Right renal pelvis (tissue), 4 donors: ENCODE measurements at regions not wholly inside any gene's neighbourhood (a gene's known extent, or its start where the extent isn't known, plus 50 kb on each side); places are given as distances from the start of the nearest gene placed in this dataset.
"Not testable (repeated sequence)": the region's sequence is repeated elsewhere in the genome, so short reads cannot be mapped to it uniquely, and the experiment has no call there.

Source experiments
- DNase-seq, 4 donors: peaks; one replicate each; pipeline ENCODE4 v3.0.0-alpha.2; 2013; ENCODE audit warnings: low read depth in 4 of 4, low spot score in 3 of 4, missing footprints in 1 of 4

GRCh38 chr9:102205251-102205650 lies 466.8 kb upstream of the GRIN3A start:
- no peak for DNase-seq

GRCh38 chr9:102202126-102202525 lies 463.7 kb upstream of the GRIN3A start:
- DNase-seq, result no peak

- DNase-seq, result peak in 2 of 4 donors; percentile 1 to 7
Measured at GRCh38 chr9:102185962-102186361, 447.5 kb upstream of the GRIN3A start.

- DNase-seq, result no peak
Measured at GRCh38 chr9:102185371-102185770, 446.9 kb upstream of the GRIN3A start.

- no peak for DNase-seq
Measured at GRCh38 chr9:102178811-102179210, 440.4 kb upstream of the GRIN3A start.

- DNase-seq, result not testable (repeated sequence)
Measured at GRCh38 chr9:102174202-102174601, 435.8 kb upstream of the GRIN3A start.

GRCh38 chr9:102164247-102164646 lies 425.8 kb upstream of the GRIN3A start:
- DNase-seq, result no peak

GRCh38 chr9:102153081-102153480 lies 414.6 kb upstream of the GRIN3A start:
- not testable (repeated sequence) for DNase-seq

GRCh38 chr9:102135768-102136167 lies 397.3 kb upstream of the GRIN3A start:
- DNase-seq, result no peak

- DNase-seq, result no peak
Measured at GRCh38 chr9:102124465-102124864, 386.0 kb upstream of the GRIN3A start.

GRCh38 chr9:102114557-102114956 lies 376.1 kb upstream of the GRIN3A start:
- DNase-seq, result no peak

GRCh38 chr9:102113191-102113590 lies 374.7 kb upstream of the GRIN3A start:
- DNase-seq, result no peak

GRCh38 chr9:102106439-102106838 lies 368.0 kb upstream of the GRIN3A start:
- no peak for DNase-seq

- DNase-seq, result no peak
Measured at GRCh38 chr9:102101723-102102122, 363.3 kb upstream of the GRIN3A start.

- no peak for DNase-seq
Measured at GRCh38 chr9:102087141-102087540, 348.7 kb upstream of the GRIN3A start.

- no peak for DNase-seq
Measured at GRCh38 chr9:102085548-102085947, 347.1 kb upstream of the GRIN3A start.

- DNase-seq, result peak in 3 of 4 donors; percentile 3 to 31 (median 12)
Measured at GRCh38 chr9:102072059-102072764, 333.8 kb upstream of the GRIN3A start.

- no peak for DNase-seq
Measured at GRCh38 chr9:102069969-102070368, 331.5 kb upstream of the GRIN3A start.

GRCh38 chr9:102054811-102055210 lies 316.4 kb upstream of the GRIN3A start:
- DNase-seq, result no peak

- no peak for DNase-seq
Measured at GRCh38 chr9:102049586-102050246, 311.3 kb upstream of the GRIN3A start.

- no peak for DNase-seq
Measured at GRCh38 chr9:102047549-102047948, 309.1 kb upstream of the GRIN3A start.

GRCh38 chr9:102044133-102044532 lies 305.7 kb upstream of the GRIN3A start:
- no peak for DNase-seq
